ENCODE measurements at regions not wholly inside any gene's neighbourhood (a gene's known extent, or its start where the extent isn't known, plus 50 kb on each side); places are given as distances from the start of the nearest gene placed in this dataset.

- no peak for DNase-seq
Observed at GRCh38 chr4:158006990-158007389, 165.8 kb downstream of the GASK1B start.

GRCh38 chr4:158005021-158005420, 167.8 kb downstream of the GASK1B start:
- no peak for DNase-seq

- DNase-seq, result no peak
Observed at GRCh38 chr4:158004101-158004500, 168.7 kb downstream of the GASK1B start.

- DNase-seq, result no peak
Observed at GRCh38 chr4:158003212-158003611, 169.6 kb downstream of the GASK1B start.

- DNase-seq, result no peak
Observed at GRCh38 chr4:158002173-158002572, 170.7 kb downstream of the GASK1B start.

- no peak for DNase-seq
Observed at GRCh38 chr4:158001756-158002155, 171.1 kb downstream of the GASK1B start.

GRCh38 chr4:157999723-158000122, 173.1 kb downstream of the GASK1B start:
- no peak for DNase-seq

GRCh38 chr4:157997296-157997695, 175.5 kb downstream of the GASK1B start:
- no peak for DNase-seq

GRCh38 chr4:157996061-157997028, 176.5 kb downstream of the GASK1B start:
- DNase-seq, result no peak

- DNase-seq, result no peak
Observed at GRCh38 chr4:157994863-157995262, 178.0 kb downstream of the GASK1B start.

- DNase-seq, result no peak
Observed at GRCh38 chr4:157992948-157993839, 179.6 kb downstream of the GASK1B start.

GRCh38 chr4:157992038-157992705, 180.7 kb downstream of the GASK1B start:
- DNase-seq, result no peak

- no peak for DNase-seq
Observed at GRCh38 chr4:157988641-157989040, 184.2 kb downstream of the GASK1B start.

- DNase-seq, result no peak
Observed at GRCh38 chr4:157984285-157984911, 188.4 kb downstream of the GASK1B start.

- DNase-seq, result no peak
Observed at GRCh38 chr4:157983300-157983699, 189.5 kb downstream of the GASK1B start.

GRCh38 chr4:157980158-157980557, 192.7 kb downstream of the GASK1B start:
- no peak for DNase-seq

- peak; percentile 22 for DNase-seq
Observed at GRCh38 chr4:157978680-157979361, 194.0 kb downstream of the GASK1B start.

- DNase-seq, result no peak
Observed at GRCh38 chr4:157977086-157977485, 195.7 kb downstream of the GASK1B start.

- no peak for DNase-seq
Observed at GRCh38 chr4:157973297-157973696, 199.5 kb downstream of the GASK1B start.

GRCh38 chr4:157964463-157964862, 208.4 kb downstream of the GASK1B start:
- no peak for DNase-seq

- no peak for DNase-seq
Observed at GRCh38 chr4:157961229-157961990, 211.4 kb downstream of the GASK1B start.
